Stimulated activated CD4-positive, alpha-beta T cell treated with anti-CD3 and anti-CD28 coated beads, Interleukin-15, amount 100 ng/mL, for 48 hours (primary cell): ENCODE measurements at regions not wholly inside any gene's neighbourhood (a gene's known extent, or its start where the extent isn't known, plus 50 kb on each side); places are given as distances from the start of the nearest gene placed in this dataset.

ENCODE experiments used
- DNase-seq, 2 donors: peaks; one replicate each; pipeline ENCODE4 v3.0.0-alpha.2; 2020; ENCODE audit warnings: low read depth in 2 of 2

GRCh38 chr2:9756692-9757250 is 86.5 kb upstream of the TAF1B start:
- no peak for DNase-seq

- DNase-seq: no peak
Observed at GRCh38 chr2:9757501-9758264, 85.6 kb upstream of the TAF1B start.

GRCh38 chr2:9758741-9759140 is 84.5 kb upstream of the TAF1B start:
- no peak for DNase-seq

- no peak for DNase-seq
Observed at GRCh38 chr2:9760069-9760901, 83.0 kb upstream of the TAF1B start.

- no peak for DNase-seq
Observed at GRCh38 chr2:9760902-9761228, 82.4 kb upstream of the TAF1B start.

GRCh38 chr2:9761577-9761976 is 81.7 kb upstream of the TAF1B start:
- no peak for DNase-seq

- no peak for DNase-seq
Observed at GRCh38 chr2:9762164-9762563, 81.1 kb upstream of the TAF1B start.

- DNase-seq: no peak
Observed at GRCh38 chr2:9762941-9763340, 80.3 kb upstream of the TAF1B start.

GRCh38 chr2:9763356-9764152 is 79.7 kb upstream of the TAF1B start:
- DNase-seq: no peak

GRCh38 chr2:9764153-9764778 is 79.0 kb upstream of the TAF1B start:
- DNase-seq: no peak

GRCh38 chr2:9765611-9766531 is 77.4 kb upstream of the TAF1B start:
- DNase-seq: no peak

GRCh38 chr2:9767656-9768281 is 75.5 kb upstream of the TAF1B start:
- no peak for DNase-seq

- no peak for DNase-seq
Observed at GRCh38 chr2:9768388-9768787, 74.9 kb upstream of the TAF1B start.

GRCh38 chr2:9769171-9770005 is 73.9 kb upstream of the TAF1B start:
- no peak for DNase-seq

GRCh38 chr2:9770006-9770307 is 73.3 kb upstream of the TAF1B start:
- no peak for DNase-seq

GRCh38 chr2:9770308-9771100 is 72.8 kb upstream of the TAF1B start:
- no peak for DNase-seq

- no peak for DNase-seq
Observed at GRCh38 chr2:9771101-9771449, 72.2 kb upstream of the TAF1B start.

- no peak for DNase-seq
Observed at GRCh38 chr2:9771481-9772017, 71.7 kb upstream of the TAF1B start.
